Islet of Langerhans (tissue), 1 donor: ENCODE measurements at regions not wholly inside any gene's neighbourhood (a gene's known extent, or its start where the extent isn't known, plus 50 kb on each side); places are given as distances from the start of the nearest gene placed in this dataset.

Experiments
- FAIRE-seq: peaks from one replicate; lab custom pipeline; 2011; peaks lifted over from hg19 to GRCh38; lab: Jason Lieb, UNC

- no peak for FAIRE-seq
Observed at GRCh38 chr3:34301313-34301712, 502.9 kb downstream of the PDCD6IP start.

GRCh38 chr3:34305266-34305665, 506.8 kb downstream of the PDCD6IP start:
- FAIRE-seq = no peak

GRCh38 chr3:34312684-34313083, 514.3 kb downstream of the PDCD6IP start:
- FAIRE-seq = no peak

- no peak for FAIRE-seq
Observed at GRCh38 chr3:34319881-34320280, 521.5 kb downstream of the PDCD6IP start.

- no peak for FAIRE-seq
Observed at GRCh38 chr3:34323517-34323916, 525.1 kb downstream of the PDCD6IP start.

GRCh38 chr3:34346656-34347055, 548.2 kb downstream of the PDCD6IP start:
- no peak for FAIRE-seq

- FAIRE-seq = no peak
Observed at GRCh38 chr3:34351882-34352777, 553.7 kb downstream of the PDCD6IP start.

GRCh38 chr3:34352778-34353331, 554.4 kb downstream of the PDCD6IP start:
- FAIRE-seq = no peak

GRCh38 chr3:34357461-34357860, 559.0 kb downstream of the PDCD6IP start:
- FAIRE-seq = no peak

GRCh38 chr3:34359064-34359463, 560.6 kb downstream of the PDCD6IP start:
- FAIRE-seq = no peak

- FAIRE-seq = no peak
Observed at GRCh38 chr3:34360713-34361112, 562.3 kb downstream of the PDCD6IP start.

GRCh38 chr3:34361921-34362320, 563.5 kb downstream of the PDCD6IP start:
- no peak for FAIRE-seq

- FAIRE-seq = no peak
Observed at GRCh38 chr3:34362910-34363309, 564.5 kb downstream of the PDCD6IP start.

- no peak for FAIRE-seq
Observed at GRCh38 chr3:34363881-34364280, 565.5 kb downstream of the PDCD6IP start.

- FAIRE-seq = no peak
Observed at GRCh38 chr3:34364335-34364734, 565.9 kb downstream of the PDCD6IP start.

GRCh38 chr3:34365231-34365630, 566.8 kb downstream of the PDCD6IP start:
- FAIRE-seq = no peak

GRCh38 chr3:34365771-34366170, 567.3 kb downstream of the PDCD6IP start:
- no peak for FAIRE-seq

GRCh38 chr3:34367521-34367920, 569.1 kb downstream of the PDCD6IP start:
- no peak for FAIRE-seq

GRCh38 chr3:34374521-34374920, 576.1 kb downstream of the PDCD6IP start:
- no peak for FAIRE-seq

GRCh38 chr3:34376691-34377090, 578.3 kb downstream of the PDCD6IP start:
- FAIRE-seq = no peak

- FAIRE-seq = no peak
Observed at GRCh38 chr3:34377961-34378360, 579.5 kb downstream of the PDCD6IP start.

GRCh38 chr3:34381243-34381642, 582.8 kb downstream of the PDCD6IP start:
- no peak for FAIRE-seq

- peak; percentile 97 for FAIRE-seq
Observed at GRCh38 chr3:34382859-34383258, 584.4 kb downstream of the PDCD6IP start.

GRCh38 chr3:34386309-34386708, 587.9 kb downstream of the PDCD6IP start:
- no peak for FAIRE-seq
